HCT116 (cell line): ENCODE measurements at regions not wholly inside any gene's neighbourhood (a gene's known extent, or its start where the extent isn't known, plus 50 kb on each side); places are given as distances from the start of the nearest gene placed in this dataset.

Source experiments
- ATAC-seq: fragments of 200-7000 bp; cut with Tn5 transposase; 2 replicates; pipeline ENCODE4 v1.9.1; 2020; ENCODE audit warnings: mild to moderate bottlenecking, moderate library complexity
- BruUV-seq: library from RNA; stranded (reverse); fragments of 400-500 nt; replicated peaks from 2 replicates; lab custom pipeline; 2021; lab: Mats Ljungman, UMichigan
- CTCF ChIA-PET: fragments of 300-600 bp; sonication (Branson Sonifier 250); formaldehyde crosslinking; loops from one replicate; lab custom pipeline; 2021; ENCODE audit warnings: antibody characterized with exemption; lab: Charles Lee
- POLR2A ChIA-PET: fragments of 300-600, 350-600 bp; sonication (Branson Sonifier 250); formaldehyde crosslinking; loops from one replicate; lab custom pipeline; 2021; ENCODE audit warnings: antibody characterized with exemption; lab: Charles Lee
- RAD21 ChIA-PET, 2 experiments: fragments of 300-600 bp; sonication (Branson Sonifier 250); formaldehyde crosslinking; loops; one replicate each; lab custom pipeline; 2023; ENCODE audit warnings: low total read pairs in 2 of 2; ENCODE audit not compliant: uncharacterized antibody in 2 of 2, unreplicated experiment in 2 of 2, low non-redundant PET in 1 of 2; lab: Charles Lee
- DNase-seq: peaks from one replicate; pipeline ENCODE4 v3.0.0-alpha.2; 2010; ENCODE audit warnings: low read depth, low spot score
- H2AFZ ChIP-seq: fragments of 200-600 bp; shearing (Covaris generic), sonication (generic); 2 replicates; pipeline ENCODE4 v1.6.1; 2017; ENCODE audit warnings: low read depth, mixed run types, mixed read lengths, antibody characterized with exemption, low read length; ENCODE audit not compliant: poor library complexity, severe bottlenecking
- H3K27ac ChIP-seq: 2 replicates; pipeline ENCODE4 v1.5.1; 2012; ENCODE audit warnings: low read depth, low read length
- H3K27me3 ChIP-seq: fragments of 200-600 bp; sonication (generic); 2 replicates; pipeline ENCODE4 v1.6.1; 2016; ENCODE audit warnings: mixed run types, low read length, mixed read lengths; ENCODE audit not compliant: insufficient read depth
- H3K36me3 ChIP-seq, 2 experiments: fragments of 200-500 bp in 1 of 2; fragments of 200-600 bp in 1 of 2; sonication (Bioruptor generic) in 1 of 2; sonication (generic) in 1 of 2; 2 replicates each; pipeline versions ENCODE4 v1.5.1 to v1.6.1; 2014 to 2016; ENCODE audit warnings: low read length in 2 of 2, inconsistent platforms in 1 of 2, mixed read lengths in 1 of 2, mixed run types in 1 of 2; ENCODE audit not compliant: insufficient read depth in 2 of 2, control insufficient read depth in 1 of 2
- H3K4me1 ChIP-seq, 2 experiments: fragments of 200-600 bp in 1 of 2; sonication (generic) in 1 of 2; 2 replicates each; pipeline versions ENCODE4 v1.5.1 to v1.6.1; 2012 to 2017; ENCODE audit warnings: low read length in 2 of 2, inconsistent platforms in 1 of 2, mild to moderate bottlenecking in 1 of 2, mixed read lengths in 1 of 2, mixed run types in 1 of 2, moderate library complexity in 1 of 2; ENCODE audit not compliant: insufficient read depth in 2 of 2, control insufficient read depth in 1 of 2
- H3K4me2 ChIP-seq: fragments of 200-600 bp; sonication (generic); 2 replicates; pipeline ENCODE4 v1.6.1; 2017; ENCODE audit warnings: mixed run types, low read length, mixed read lengths
- H3K4me3 ChIP-seq, 2 experiments: fragments of 200-600 bp in 1 of 2; sonication (generic) in 1 of 2; replicated peaks in 1 of 2; 2 replicates each; pipeline ENCODE4 v1.5.1; 2011 to 2016; ENCODE audit warnings: low read length in 2 of 2, control low read depth in 1 of 2, low read depth in 1 of 2, mild to moderate bottlenecking in 1 of 2, mixed read lengths in 1 of 2, mixed run types in 1 of 2
- H3K79me2 ChIP-seq: fragments of 200-600 bp; sonication (generic); 2 replicates; pipeline ENCODE4 v1.6.1; 2017; ENCODE audit warnings: mild to moderate bottlenecking, mixed run types, low read length, moderate library complexity, mixed read lengths; ENCODE audit not compliant: insufficient read depth
- H3K9ac ChIP-seq: fragments of 200-600 bp; sonication (generic); 2 replicates; pipeline ENCODE4 v1.6.1; 2016; ENCODE audit warnings: low read length, mixed read lengths
- H3K9me2 ChIP-seq: fragments of 200-600 bp; sonication (generic), shearing (Covaris generic); 2 replicates; pipeline ENCODE4 v1.6.1; 2017; ENCODE audit warnings: mixed run types, mild to moderate bottlenecking, moderate library complexity; ENCODE audit not compliant: insufficient read depth
- H3K9me3 ChIP-seq, 2 experiments: fragments of 200-500 bp in 1 of 2; fragments of 200-600 bp in 1 of 2; sonication (Bioruptor generic) in 1 of 2; sonication (generic) in 1 of 2; 2 replicates each; pipeline ENCODE4 v1.6.1; 2014 to 2017; ENCODE audit warnings: low read length in 2 of 2, mixed read lengths in 2 of 2, inconsistent platforms in 1 of 2, low read depth in 1 of 2, mild to moderate bottlenecking in 1 of 2, mixed run types in 1 of 2, moderate library complexity in 1 of 2; ENCODE audit not compliant: control insufficient read depth in 1 of 2, insufficient read depth in 1 of 2
- H4K20me1 ChIP-seq: fragments of 200-600 bp; sonication (generic), shearing (Covaris generic); 2 replicates; pipeline ENCODE4 v1.6.1; 2017; ENCODE audit warnings: mixed run types, mild to moderate bottlenecking, moderate library complexity; ENCODE audit not compliant: insufficient read depth
- CEBPB ChIP-seq: IDR thresholded peaks from 2 replicates; pipeline ENCODE4 v1.6.1; 2012; ENCODE audit warnings: low read depth
- EGR1 ChIP-seq: IDR thresholded peaks from 2 replicates; pipeline ENCODE4 v1.6.1; 2012; ENCODE audit warnings: low read depth
- EZH2 ChIP-seq: fragments of 200-600 bp; sonication (generic); IDR thresholded peaks from 2 replicates; pipeline ENCODE4 v1.6.1; 2017; ENCODE audit warnings: antibody characterized with exemption, mixed run types
- EZH2phosphoT487 ChIP-seq: fragments of 200-600 bp; IDR thresholded peaks from 2 replicates; pipeline ENCODE4 v1.6.1; 2018; ENCODE audit warnings: antibody characterized with exemption, borderline replicate concordance
- SIN3A ChIP-seq: IDR thresholded peaks from 2 replicates; pipeline ENCODE4 v1.6.1; 2012; ENCODE audit warnings: low read depth
- SP1 ChIP-seq: IDR thresholded peaks from 2 replicates; pipeline ENCODE4 v1.6.1; 2012; ENCODE audit warnings: low read depth
- SRF ChIP-seq: IDR thresholded peaks from 2 replicates; pipeline ENCODE4 v1.6.1; 2012; ENCODE audit warnings: low read depth
- TCF7L2 ChIP-seq: IDR thresholded peaks from 2 replicates; pipeline ENCODE4 v1.7.0; 2011; ENCODE audit warnings: borderline replicate concordance, inconsistent platforms; ENCODE audit not compliant: insufficient read depth, insufficient read length; ENCODE audit errors: extremely low read depth
- YY1 ChIP-seq: IDR thresholded peaks from 2 replicates; pipeline ENCODE4 v1.6.1; 2011; ENCODE audit warnings: low read length, low read depth, moderate library complexity, mild to moderate bottlenecking; ENCODE audit not compliant: insufficient replicate concordance; ENCODE audit errors: extremely low read depth
- intact Hi-C: fragments of 100-400 bp; cut with micrococcal nuclease; formaldehyde crosslinking; loops from 2 replicates; pipeline ENCODE4 v1.10.0; 2022
- TF ChIP-seq, protein P1 (sequence below): IDR thresholded peaks from 2 replicates; pipeline ENCODE4 v1.6.1; 2012
- TF ChIP-seq, protein P2 (sequence below): IDR thresholded peaks from 2 replicates; pipeline ENCODE4 v1.6.1; 2012
- TF ChIP-seq, protein P3 (sequence below): IDR thresholded peaks from 2 replicates; pipeline ENCODE4 v1.6.1; 2011; ENCODE audit warnings: mild to moderate bottlenecking, low read length, moderate library complexity; ENCODE audit not compliant: insufficient replicate concordance; ENCODE audit errors: extremely low read depth
- TF ChIP-seq, protein P4 (sequence below): IDR thresholded peaks from 2 replicates; pipeline ENCODE4 v1.6.1; 2012; ENCODE audit warnings: low read depth

DNA sequence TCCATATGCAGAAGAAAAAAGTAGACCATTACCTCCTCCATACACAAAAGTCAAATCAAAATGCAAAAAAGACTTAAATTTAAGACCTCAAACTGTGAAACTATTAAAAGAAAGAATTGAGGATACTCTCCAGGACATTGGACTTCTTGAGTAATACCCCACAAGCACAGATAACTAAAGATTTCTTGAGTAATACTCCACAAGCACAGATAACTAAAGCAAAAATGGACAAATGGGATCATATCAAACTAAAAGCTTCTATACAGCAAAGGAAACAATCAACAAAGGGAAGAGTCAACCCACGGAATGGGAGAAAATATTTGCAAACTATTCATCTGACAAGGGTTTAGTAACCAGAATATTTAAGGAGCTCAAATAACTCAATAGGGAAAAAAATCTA lies 427.9 kb downstream of the CCDC91 start:
- intact Hi-C loops: no loop called here
- H3K27me3 ChIP-seq: no peaks in the 10 kb centered on the region
- H4K20me1 ChIP-seq: no peaks in the 10 kb centered on the region
- no peak overlapping the region for H3K4me2 ChIP-seq
- ATAC-seq (no peak), DNase-seq (no peak)
- H3K9me3 ChIP-seq: no peaks in the 10 kb centered on the region
- no peaks in the 10 kb centered on the region for H3K79me2 ChIP-seq
- H2AFZ ChIP-seq: no peak overlapping the region
- POLR2A ChIA-PET: no interaction called here
- H3K9me2 ChIP-seq: no peaks in the 10 kb centered on the region
- BruUV-seq: no TSS peak
- TF ChIP-seq EZH2: no peak
- TF ChIP-seq YY1: no peak
- TF ChIP-seq CEBPB: no peak
- no peak for TF ChIP-seq TCF7L2
- TF ChIP-seq SRF: no peak
- TF ChIP-seq, protein P1, sequence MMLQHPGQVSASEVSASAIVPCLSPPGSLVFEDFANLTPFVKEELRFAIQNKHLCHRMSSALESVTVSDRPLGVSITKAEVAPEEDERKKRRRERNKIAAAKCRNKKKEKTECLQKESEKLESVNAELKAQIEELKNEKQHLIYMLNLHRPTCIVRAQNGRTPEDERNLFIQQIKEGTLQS: no peak
- TF ChIP-seq, protein P2, sequence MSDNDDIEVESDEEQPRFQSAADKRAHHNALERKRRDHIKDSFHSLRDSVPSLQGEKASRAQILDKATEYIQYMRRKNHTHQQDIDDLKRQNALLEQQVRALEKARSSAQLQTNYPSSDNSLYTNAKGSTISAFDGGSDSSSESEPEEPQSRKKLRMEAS: no peak
- no peak for TF ChIP-seq EGR1
- no peak for TF ChIP-seq SP1
- no peak for TF ChIP-seq SIN3A
- TF ChIP-seq, protein P3, sequence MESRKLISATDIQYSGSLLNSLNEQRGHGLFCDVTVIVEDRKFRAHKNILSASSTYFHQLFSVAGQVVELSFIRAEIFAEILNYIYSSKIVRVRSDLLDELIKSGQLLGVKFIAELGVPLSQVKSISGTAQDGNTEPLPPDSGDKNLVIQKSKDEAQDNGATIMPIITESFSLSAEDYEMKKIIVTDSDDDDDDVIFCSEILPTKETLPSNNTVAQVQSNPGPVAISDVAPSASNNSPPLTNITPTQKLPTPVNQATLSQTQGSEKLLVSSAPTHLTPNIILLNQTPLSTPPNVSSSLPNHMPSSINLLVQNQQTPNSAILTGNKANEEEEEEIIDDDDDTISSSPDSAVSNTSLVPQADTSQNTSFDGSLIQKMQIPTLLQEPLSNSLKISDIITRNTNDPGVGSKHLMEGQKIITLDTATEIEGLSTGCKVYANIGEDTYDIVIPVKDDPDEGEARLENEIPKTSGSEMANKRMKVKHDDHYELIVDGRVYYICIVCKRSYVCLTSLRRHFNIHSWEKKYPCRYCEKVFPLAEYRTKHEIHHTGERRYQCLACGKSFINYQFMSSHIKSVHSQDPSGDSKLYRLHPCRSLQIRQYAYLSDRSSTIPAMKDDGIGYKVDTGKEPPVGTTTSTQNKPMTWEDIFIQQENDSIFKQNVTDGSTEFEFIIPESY: no peak
- no peak for TF ChIP-seq EZH2phosphoT487
- TF ChIP-seq, protein P4, sequence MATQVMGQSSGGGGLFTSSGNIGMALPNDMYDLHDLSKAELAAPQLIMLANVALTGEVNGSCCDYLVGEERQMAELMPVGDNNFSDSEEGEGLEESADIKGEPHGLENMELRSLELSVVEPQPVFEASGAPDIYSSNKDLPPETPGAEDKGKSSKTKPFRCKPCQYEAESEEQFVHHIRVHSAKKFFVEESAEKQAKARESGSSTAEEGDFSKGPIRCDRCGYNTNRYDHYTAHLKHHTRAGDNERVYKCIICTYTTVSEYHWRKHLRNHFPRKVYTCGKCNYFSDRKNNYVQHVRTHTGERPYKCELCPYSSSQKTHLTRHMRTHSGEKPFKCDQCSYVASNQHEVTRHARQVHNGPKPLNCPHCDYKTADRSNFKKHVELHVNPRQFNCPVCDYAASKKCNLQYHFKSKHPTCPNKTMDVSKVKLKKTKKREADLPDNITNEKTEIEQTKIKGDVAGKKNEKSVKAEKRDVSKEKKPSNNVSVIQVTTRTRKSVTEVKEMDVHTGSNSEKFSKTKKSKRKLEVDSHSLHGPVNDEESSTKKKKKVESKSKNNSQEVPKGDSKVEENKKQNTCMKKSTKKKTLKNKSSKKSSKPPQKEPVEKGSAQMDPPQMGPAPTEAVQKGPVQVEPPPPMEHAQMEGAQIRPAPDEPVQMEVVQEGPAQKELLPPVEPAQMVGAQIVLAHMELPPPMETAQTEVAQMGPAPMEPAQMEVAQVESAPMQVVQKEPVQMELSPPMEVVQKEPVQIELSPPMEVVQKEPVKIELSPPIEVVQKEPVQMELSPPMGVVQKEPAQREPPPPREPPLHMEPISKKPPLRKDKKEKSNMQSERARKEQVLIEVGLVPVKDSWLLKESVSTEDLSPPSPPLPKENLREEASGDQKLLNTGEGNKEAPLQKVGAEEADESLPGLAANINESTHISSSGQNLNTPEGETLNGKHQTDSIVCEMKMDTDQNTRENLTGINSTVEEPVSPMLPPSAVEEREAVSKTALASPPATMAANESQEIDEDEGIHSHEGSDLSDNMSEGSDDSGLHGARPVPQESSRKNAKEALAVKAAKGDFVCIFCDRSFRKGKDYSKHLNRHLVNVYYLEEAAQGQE: no peak
- no peak overlapping the region for H3K4me3 ChIP-seq
- no peaks in the 10 kb centered on the region for H3K36me3 ChIP-seq
- H3K9ac ChIP-seq: no peak overlapping the region
- CTCF ChIA-PET: no interaction called here
- RAD21 ChIA-PET: no interaction called here
- no peak overlapping the region for H3K27ac ChIP-seq
- H3K4me1 ChIP-seq: no peaks in the 10 kb centered on the region
